ENCODE measurements at regions not wholly inside any gene's neighbourhood (a gene's known extent, or its start where the extent isn't known, plus 50 kb on each side); places are given as distances from the start of the nearest gene placed in this dataset.

DNA sequence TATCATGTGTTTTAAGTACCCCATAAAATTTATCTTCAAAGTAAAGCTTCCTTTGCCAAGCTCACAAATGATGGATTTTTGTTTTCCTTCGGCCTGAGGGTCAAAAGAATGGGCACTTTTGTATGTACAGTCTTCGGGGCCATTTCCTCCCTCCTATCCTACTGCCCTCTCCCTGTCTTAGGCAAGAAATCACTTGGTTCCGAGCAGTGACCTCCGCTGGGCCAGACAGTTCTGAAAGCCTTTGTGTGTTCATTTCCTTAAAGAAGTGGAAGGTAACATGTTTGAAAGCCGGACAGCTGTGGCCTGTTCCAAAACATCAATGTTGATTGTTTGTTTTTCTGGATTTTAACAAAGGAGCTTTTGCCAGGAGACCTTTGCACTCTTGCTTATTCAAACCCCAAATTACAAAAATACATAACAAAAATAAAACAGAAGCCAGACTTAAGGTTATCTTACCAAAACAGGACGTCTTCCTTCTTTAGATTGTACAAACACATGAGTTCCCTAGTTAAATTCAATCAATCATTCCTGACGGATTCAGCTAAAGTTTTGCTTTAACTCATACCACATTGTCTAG lies 110.6 kb upstream of the LIMCH1 start:
- H3K27me3 ChIP-seq (ENCODE audit: control insufficient read depth in 1 of 2, insufficient read depth in 2 of 2, low read length in 2 of 2), result no peaks in the 10 kb centered on the region
- CTCF ChIA-PET, result no interaction called here

DNA sequence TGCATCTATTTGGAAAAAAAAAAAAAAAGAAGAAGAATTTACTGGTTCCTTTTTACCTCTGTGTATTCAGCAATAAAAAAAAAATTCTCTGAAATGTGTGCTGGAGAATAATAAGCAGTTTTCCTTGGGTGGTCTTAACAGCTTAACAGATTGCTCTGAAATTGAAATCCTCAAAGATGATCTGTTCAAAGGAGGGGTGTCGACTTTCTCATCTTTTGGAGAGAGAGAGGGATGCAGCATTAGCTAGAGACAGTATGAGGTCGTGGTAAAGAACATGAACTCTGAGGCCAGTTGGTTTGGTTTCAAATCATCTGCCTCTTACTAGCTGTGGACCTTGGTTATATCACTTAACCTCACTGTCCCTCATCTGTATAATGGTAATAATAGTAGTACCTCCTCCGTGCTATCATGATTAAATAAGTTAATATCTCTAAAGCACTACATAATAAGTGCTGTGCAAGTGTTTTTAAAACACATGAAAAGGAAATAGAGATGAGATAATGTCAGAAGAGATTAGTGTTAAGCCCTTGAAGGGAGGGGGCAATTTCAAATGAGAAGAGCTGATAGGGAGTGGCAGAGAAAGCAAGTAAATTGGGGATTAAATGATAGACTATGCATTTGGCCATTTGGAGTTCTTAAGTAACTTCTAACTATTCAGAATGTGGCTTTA lies 109.9 kb upstream of the LIMCH1 start:
- H3K9me3 ChIP-seq (ENCODE audit: control insufficient read depth in 1 of 2, insufficient read depth in 1 of 2, low read length in 2 of 2), result no peaks in the 10 kb centered on the region
- ChIA-PET CTCF (no interaction called here), POLR2A (no interaction called here)
- Mint-ChIP-seq H3K36me3 (ENCODE audit: low read depth) (no peaks in the 10 kb centered on the region), H3K4me1 (ENCODE audit: low read depth) (no peaks in the 10 kb centered on the region), H3K4me3 (no peak overlapping the region), H3K27ac (no peak overlapping the region), H3K27me3 (peaks cover 4% of the 10 kb centered on the region), H3K9me3 (no peaks in the 10 kb centered on the region)
- no peak overlapping the region for H3K27ac ChIP-seq (ENCODE audit: low read depth in 1 of 2, low read length in 2 of 2)
- no peaks in the 10 kb centered on the region for H3K36me3 ChIP-seq (ENCODE audit: insufficient read depth, low read length)
- TF ChIP-seq, protein P1, sequence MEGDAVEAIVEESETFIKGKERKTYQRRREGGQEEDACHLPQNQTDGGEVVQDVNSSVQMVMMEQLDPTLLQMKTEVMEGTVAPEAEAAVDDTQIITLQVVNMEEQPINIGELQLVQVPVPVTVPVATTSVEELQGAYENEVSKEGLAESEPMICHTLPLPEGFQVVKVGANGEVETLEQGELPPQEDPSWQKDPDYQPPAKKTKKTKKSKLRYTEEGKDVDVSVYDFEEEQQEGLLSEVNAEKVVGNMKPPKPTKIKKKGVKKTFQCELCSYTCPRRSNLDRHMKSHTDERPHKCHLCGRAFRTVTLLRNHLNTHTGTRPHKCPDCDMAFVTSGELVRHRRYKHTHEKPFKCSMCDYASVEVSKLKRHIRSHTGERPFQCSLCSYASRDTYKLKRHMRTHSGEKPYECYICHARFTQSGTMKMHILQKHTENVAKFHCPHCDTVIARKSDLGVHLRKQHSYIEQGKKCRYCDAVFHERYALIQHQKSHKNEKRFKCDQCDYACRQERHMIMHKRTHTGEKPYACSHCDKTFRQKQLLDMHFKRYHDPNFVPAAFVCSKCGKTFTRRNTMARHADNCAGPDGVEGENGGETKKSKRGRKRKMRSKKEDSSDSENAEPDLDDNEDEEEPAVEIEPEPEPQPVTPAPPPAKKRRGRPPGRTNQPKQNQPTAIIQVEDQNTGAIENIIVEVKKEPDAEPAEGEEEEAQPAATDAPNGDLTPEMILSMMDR (IDR thresholded peaks at IDR 0.05), result no peak
- no peak for DNase-seq
- no peaks in the 10 kb centered on the region for H3K27me3 ChIP-seq (ENCODE audit: control insufficient read depth in 1 of 2, insufficient read depth in 2 of 2, low read length in 2 of 2)
- ATAC-seq (ENCODE audit: poor library complexity), result no peak
- H3K4me1 ChIP-seq (ENCODE audit: insufficient read depth, low read length), result no peaks in the 10 kb centered on the region
- H3K4me3 ChIP-seq (ENCODE audit: low read length), result no peak overlapping the region
- intact Hi-C loops (cut with DNase I, micrococcal nuclease), result no loop called here

More for the DNA sequence above, 110.6 kb upstream of the LIMCH1 start:
- Histone ChIP-seq H3K27ac (ENCODE audit: low read depth in 1 of 2, low read length in 2 of 2) (no peak overlapping the region), H3K4me1 (ENCODE audit: insufficient read depth, low read length) (no peaks in the 10 kb centered on the region), H3K9me3 (ENCODE audit: control insufficient read depth in 1 of 2, insufficient read depth in 1 of 2, low read length in 2 of 2) (no peaks in the 10 kb centered on the region), H3K4me3 (ENCODE audit: low read length) (no peak overlapping the region), H3K36me3 (ENCODE audit: insufficient read depth, low read length) (no peaks in the 10 kb centered on the region)
- H3K36me3 Mint-ChIP-seq (ENCODE audit: low read depth), result no peaks in the 10 kb centered on the region
- no peaks in the 10 kb centered on the region for H3K4me1 Mint-ChIP-seq (ENCODE audit: low read depth)
- POLR2A ChIA-PET, result no interaction called here
- intact Hi-C loops (cut with DNase I, micrococcal nuclease), result no loop called here
- no peaks in the 10 kb centered on the region for H3K9me3 Mint-ChIP-seq
- TF ChIP-seq, protein P1 (IDR thresholded peaks at IDR 0.05), result no peak
- H3K27me3 Mint-ChIP-seq, result peaks cover 4% of the 10 kb centered on the region
- no peak for ATAC-seq (ENCODE audit: poor library complexity)
- no peak overlapping the region for H3K27ac Mint-ChIP-seq
- no peak for DNase-seq
- no peak overlapping the region for H3K4me3 Mint-ChIP-seq

DNA sequence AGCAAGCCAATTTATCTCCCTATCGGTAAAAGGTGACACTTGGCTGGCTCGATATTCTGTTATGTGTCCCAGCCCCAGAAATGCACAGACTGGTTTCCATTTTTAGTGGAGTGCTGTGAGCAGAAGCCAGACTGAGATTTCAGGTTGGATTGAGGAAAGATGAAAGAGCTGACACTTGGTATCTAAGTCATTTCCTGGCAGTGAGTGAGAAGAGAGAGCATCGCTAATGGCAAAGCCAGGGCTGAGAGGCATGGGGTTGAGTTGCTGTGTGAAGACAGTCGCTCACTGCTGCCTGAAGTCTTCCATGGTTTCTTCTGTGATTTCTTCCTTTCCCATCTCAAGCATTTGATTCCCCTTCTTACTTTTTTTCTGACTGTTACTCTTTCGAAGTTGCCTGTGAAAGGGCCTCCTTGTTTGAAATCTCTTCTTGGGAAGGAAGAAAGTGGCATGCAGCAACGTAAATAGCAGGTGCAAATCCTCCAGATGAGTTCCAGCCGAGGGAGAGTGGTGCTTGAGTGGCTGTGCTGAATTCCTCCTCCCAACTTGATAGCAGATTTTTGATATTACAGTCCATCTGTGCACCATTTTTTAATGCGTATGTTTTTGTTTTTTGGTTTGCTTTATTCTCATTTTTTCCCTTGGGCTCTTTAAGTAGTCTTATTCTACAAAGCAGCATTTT lies 109.2 kb upstream of the LIMCH1 start:
- peaks cover 4% of the 10 kb centered on the region for H3K27me3 Mint-ChIP-seq
- ChIA-PET POLR2A (no interaction called here), CTCF (no interaction called here)
- H3K4me3 Mint-ChIP-seq, result no peak overlapping the region
- TF ChIP-seq, protein P1 (IDR thresholded peaks at IDR 0.05), result no peak
- Histone ChIP-seq H3K27ac (ENCODE audit: low read depth in 1 of 2, low read length in 2 of 2) (no peak overlapping the region), H3K27me3 (ENCODE audit: control insufficient read depth in 1 of 2, insufficient read depth in 2 of 2, low read length in 2 of 2) (no peaks in the 10 kb centered on the region), H3K36me3 (ENCODE audit: insufficient read depth, low read length) (no peaks in the 10 kb centered on the region), H3K4me1 (ENCODE audit: insufficient read depth, low read length) (no peaks in the 10 kb centered on the region), H3K4me3 (ENCODE audit: low read length) (no peak overlapping the region), H3K9me3 (ENCODE audit: control insufficient read depth in 1 of 2, insufficient read depth in 1 of 2, low read length in 2 of 2) (no peaks in the 10 kb centered on the region)
- DNase-seq, result no peak
- H3K4me1 Mint-ChIP-seq (ENCODE audit: low read depth), result no peaks in the 10 kb centered on the region
- no peak overlapping the region for H3K27ac Mint-ChIP-seq
- intact Hi-C loops (cut with DNase I, micrococcal nuclease), result no loop called here
- H3K9me3 Mint-ChIP-seq, result no peaks in the 10 kb centered on the region
- no peak for ATAC-seq (ENCODE audit: poor library complexity)
- H3K36me3 Mint-ChIP-seq (ENCODE audit: low read depth), result no peaks in the 10 kb centered on the region
